ENCODE measurements at regions not wholly inside any gene's neighbourhood (a gene's known extent, or its start where the extent isn't known, plus 50 kb on each side); places are given as distances from the start of the nearest gene placed in this dataset.

- intact Hi-C loops (cut with micrococcal nuclease; ENCODE audit: unreplicated experiment): no loop called here
- ATAC-seq: no peak
- Histone ChIP-seq H3K9me3 (replicated peaks; ENCODE audit: control insufficient read depth, insufficient read depth, low read length) (no peaks in the 10 kb centered on the region; the same call in 2 of the 3 replicates), H3K4me3 (no peak overlapping the region), H3K27me3 (replicated peaks in 1 of 2; ENCODE audit: control insufficient read depth in 2 of 2, insufficient read depth in 2 of 2, low read length in 1 of 2) (no peaks in the 10 kb centered on the region), H3K36me3 (ENCODE audit: control insufficient read depth in 2 of 2, insufficient read depth in 2 of 2, low read length in 1 of 2) (no peaks in the 10 kb centered on the region), H3K9ac (ENCODE audit: control insufficient read depth, insufficient read depth, low read length) (no peak overlapping the region), H3K79me2 (ENCODE audit: control insufficient read depth, insufficient read depth, low read length) (no peaks in the 10 kb centered on the region), H3K4me2 (ENCODE audit: control insufficient read depth, insufficient read depth) (no peak overlapping the region), H3K4me1 (ENCODE audit: control insufficient read depth, insufficient read depth, low read length) (no peaks in the 10 kb centered on the region), H3K27ac (ENCODE audit: control insufficient read depth, insufficient read depth) (no peak overlapping the region), H2AFZ (ENCODE audit: control insufficient read depth, low read depth, low read length) (no peak overlapping the region), H4K20me1 (ENCODE audit: control insufficient read depth, insufficient read depth) (no peaks in the 10 kb centered on the region)
- BruUV-seq (replicated peaks): no TSS peak
- ChIA-PET POLR2A (no interaction called here), SMC1A (ENCODE audit: uncharacterized antibody, unreplicated experiment) (interaction anchor here (1.0 kb wide), 1 partner anchor 10 kb away, joined by 3 read pairs; no protein-coding TSS in a partner anchor), RAD21 (ENCODE audit: unreplicated experiment) (no interaction called here), CTCF (no interaction called here)
- DNase-seq (ENCODE audit: low read depth, low spot score): no peak
- 19% methylated on average over 7 of the region's 7 CpGs for WGBS (ENCODE audit: insufficient coverage, insufficient replicate concordance, low lambda C conversion rate, missing lambda C conversion rate)
- FAIRE-seq: no peak
- in situ Hi-C loops (cut with MboI): no loop called here
- TF ChIP-seq SIX5 (IDR thresholded peaks at IDR 0.05; ENCODE audit: low read depth, low read length, severe bottlenecking): no peak
Measured at GRCh38 chr3:104779324-104779723, 587.4 kb upstream of the ALCAM start.

DNA sequence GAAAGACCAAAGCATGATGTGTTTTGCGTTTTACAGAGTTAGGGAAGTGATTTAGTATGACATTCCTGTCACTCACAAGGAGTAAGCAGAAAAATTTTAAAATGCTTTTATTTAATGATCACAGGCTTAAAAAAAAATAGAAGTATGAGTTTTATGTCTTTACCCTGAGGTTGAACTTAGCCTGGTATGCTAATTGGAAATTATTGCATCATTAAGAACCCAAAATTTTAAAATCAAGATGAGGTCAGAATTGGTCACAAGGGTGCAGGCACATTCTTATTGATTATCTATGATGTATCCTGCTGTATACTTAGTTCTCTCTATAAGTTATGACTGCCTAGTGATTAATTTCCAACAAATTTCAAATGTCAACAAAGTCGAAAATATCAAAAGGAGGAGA is 585.6 kb upstream of the ALCAM start:
- H3K9ac ChIP-seq (ENCODE audit: control insufficient read depth, insufficient read depth, low read length): no peak overlapping the region
- in situ Hi-C loops (cut with MboI): no loop called here
- ChIA-PET SMC1A (ENCODE audit: uncharacterized antibody, unreplicated experiment) (no interaction called here), POLR2A (no interaction called here), CTCF (no interaction called here), RAD21 (ENCODE audit: unreplicated experiment) (no interaction called here)
- TF ChIP-seq HDAC6 (IDR thresholded peaks at IDR 0.05; ENCODE audit: unreplicated experiment) (no peak), SIX5 (IDR thresholded peaks at IDR 0.05; ENCODE audit: low read depth, low read length, severe bottlenecking) (no peak), IKZF1 (conservative IDR thresholded peaks at IDR 0.05) (no peak)
- TF ChIP-seq, protein P1, sequence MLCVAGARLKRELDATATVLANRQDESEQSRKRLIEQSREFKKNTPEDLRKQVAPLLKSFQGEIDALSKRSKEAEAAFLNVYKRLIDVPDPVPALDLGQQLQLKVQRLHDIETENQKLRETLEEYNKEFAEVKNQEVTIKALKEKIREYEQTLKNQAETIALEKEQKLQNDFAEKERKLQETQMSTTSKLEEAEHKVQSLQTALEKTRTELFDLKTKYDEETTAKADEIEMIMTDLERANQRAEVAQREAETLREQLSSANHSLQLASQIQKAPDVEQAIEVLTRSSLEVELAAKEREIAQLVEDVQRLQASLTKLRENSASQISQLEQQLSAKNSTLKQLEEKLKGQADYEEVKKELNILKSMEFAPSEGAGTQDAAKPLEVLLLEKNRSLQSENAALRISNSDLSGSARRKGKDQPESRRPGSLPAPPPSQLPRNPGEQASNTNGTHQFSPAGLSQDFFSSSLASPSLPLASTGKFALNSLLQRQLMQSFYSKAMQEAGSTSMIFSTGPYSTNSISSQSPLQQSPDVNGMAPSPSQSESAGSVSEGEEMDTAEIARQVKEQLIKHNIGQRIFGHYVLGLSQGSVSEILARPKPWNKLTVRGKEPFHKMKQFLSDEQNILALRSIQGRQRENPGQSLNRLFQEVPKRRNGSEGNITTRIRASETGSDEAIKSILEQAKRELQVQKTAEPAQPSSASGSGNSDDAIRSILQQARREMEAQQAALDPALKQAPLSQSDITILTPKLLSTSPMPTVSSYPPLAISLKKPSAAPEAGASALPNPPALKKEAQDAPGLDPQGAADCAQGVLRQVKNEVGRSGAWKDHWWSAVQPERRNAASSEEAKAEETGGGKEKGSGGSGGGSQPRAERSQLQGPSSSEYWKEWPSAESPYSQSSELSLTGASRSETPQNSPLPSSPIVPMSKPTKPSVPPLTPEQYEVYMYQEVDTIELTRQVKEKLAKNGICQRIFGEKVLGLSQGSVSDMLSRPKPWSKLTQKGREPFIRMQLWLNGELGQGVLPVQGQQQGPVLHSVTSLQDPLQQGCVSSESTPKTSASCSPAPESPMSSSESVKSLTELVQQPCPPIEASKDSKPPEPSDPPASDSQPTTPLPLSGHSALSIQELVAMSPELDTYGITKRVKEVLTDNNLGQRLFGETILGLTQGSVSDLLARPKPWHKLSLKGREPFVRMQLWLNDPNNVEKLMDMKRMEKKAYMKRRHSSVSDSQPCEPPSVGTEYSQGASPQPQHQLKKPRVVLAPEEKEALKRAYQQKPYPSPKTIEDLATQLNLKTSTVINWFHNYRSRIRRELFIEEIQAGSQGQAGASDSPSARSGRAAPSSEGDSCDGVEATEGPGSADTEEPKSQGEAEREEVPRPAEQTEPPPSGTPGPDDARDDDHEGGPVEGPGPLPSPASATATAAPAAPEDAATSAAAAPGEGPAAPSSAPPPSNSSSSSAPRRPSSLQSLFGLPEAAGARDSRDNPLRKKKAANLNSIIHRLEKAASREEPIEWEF (IDR thresholded peaks at IDR 0.05; ENCODE audit: insufficient replicate concordance, low read depth, low read length): no peak
- FAIRE-seq (no peak), DNase-seq (ENCODE audit: low read depth, low spot score) (no peak), ATAC-seq (no peak)
- intact Hi-C loops (cut with micrococcal nuclease; ENCODE audit: unreplicated experiment): loop anchor here (5.0 kb wide), 1 partner anchor 504 kb away; no protein-coding TSS in a partner anchor
- no peak overlapping the region for H3K27ac ChIP-seq (ENCODE audit: control insufficient read depth, insufficient read depth)
- no peak overlapping the region for H3K4me3 ChIP-seq
- H4K20me1 ChIP-seq (ENCODE audit: control insufficient read depth, insufficient read depth): no peaks in the 10 kb centered on the region
- no peaks in the 10 kb centered on the region for H3K79me2 ChIP-seq (ENCODE audit: control insufficient read depth, insufficient read depth, low read length)
- BruUV-seq (replicated peaks): no TSS peak
- no peak overlapping the region for H2AFZ ChIP-seq (ENCODE audit: control insufficient read depth, low read depth, low read length)
- WGBS (ENCODE audit: insufficient coverage, insufficient replicate concordance, low lambda C conversion rate, missing lambda C conversion rate): 19% methylated on average over 2 of the region's 2 CpGs
- H3K27me3 ChIP-seq (replicated peaks in 1 of 2; ENCODE audit: control insufficient read depth in 2 of 2, insufficient read depth in 2 of 2, low read length in 1 of 2): no peaks in the 10 kb centered on the region
- H3K4me1 ChIP-seq (ENCODE audit: control insufficient read depth, insufficient read depth, low read length): no peaks in the 10 kb centered on the region
- no peak overlapping the region for H3K4me2 ChIP-seq (ENCODE audit: control insufficient read depth, insufficient read depth)
- H3K36me3 ChIP-seq (ENCODE audit: control insufficient read depth in 2 of 2, insufficient read depth in 2 of 2, low read length in 1 of 2): no peaks in the 10 kb centered on the region
- no peaks in the 10 kb centered on the region; the same call in 2 of the 3 replicates for H3K9me3 ChIP-seq (replicated peaks; ENCODE audit: control insufficient read depth, insufficient read depth, low read length)
